CD4-positive, alpha-beta T cell (primary cell): ENCODE measurements at regions not wholly inside any gene's neighbourhood (a gene's known extent, or its start where the extent isn't known, plus 50 kb on each side); places are given as distances from the start of the nearest gene placed in this dataset.

Source experiments
- ATAC-seq: fragments of 200-7000 bp; cut with Tn5 transposase; one replicate; pipeline ENCODE4 v1.10.0; 2022; ENCODE audit warnings: mild to moderate bottlenecking; ENCODE audit not compliant: poor library complexity
- CTCF ChIA-PET: fragments of 350-600 bp; sonication (Branson Sonifier 250); formaldehyde crosslinking; loops from one replicate; lab custom pipeline; 2021; ENCODE audit warnings: antibody characterized with exemption, inconsistent platforms; lab: Charles Lee
- POLR2A ChIA-PET: fragments of 350-600 bp; sonication (Branson Sonifier 250); formaldehyde crosslinking; loops from one replicate; lab custom pipeline; 2021; ENCODE audit warnings: antibody characterized with exemption, inconsistent platforms; lab: Charles Lee
- DNase-seq, 14 experiments: peaks; one replicate each; pipeline ENCODE4 v3.0.0-alpha.2; 2013 to 2020; ENCODE audit warnings: mixed read lengths in 2 of 14
- H3K27ac ChIP-seq, 2 donors: one replicate each; pipeline versions ENCODE4 v1.5.1 to v1.7.0; 2013; ENCODE audit warnings: low read length in 2 of 2, low read depth in 1 of 2, mild to moderate bottlenecking in 1 of 2
- H3K27me3 ChIP-seq, 2 experiments: 1 replicate in 1 of 2; 2 replicates in 1 of 2; pipeline versions ENCODE4 v1.6.1 to v1.7.0; 2013; ENCODE audit warnings: low read length in 2 of 2, control low read depth in 1 of 2, mild to moderate bottlenecking in 1 of 2, moderate library complexity in 1 of 2; ENCODE audit not compliant: insufficient read depth in 2 of 2, control insufficient read depth in 1 of 2
- H3K36me3 ChIP-seq: one replicate; pipeline ENCODE4 v1.6.1; 2013; ENCODE audit warnings: low read length, control low read depth; ENCODE audit not compliant: insufficient read depth
- H3K4me1 ChIP-seq: one replicate; pipeline ENCODE4 v1.6.1; 2013; ENCODE audit warnings: low read length, control low read depth; ENCODE audit not compliant: insufficient read depth
- H3K4me3 ChIP-seq: one replicate; pipeline ENCODE4 v1.5.1; 2013; ENCODE audit warnings: mild to moderate bottlenecking, low read length, moderate library complexity
- H3K9me3 ChIP-seq, 2 experiments: 1 replicate in 1 of 2; 2 replicates in 1 of 2; pipeline versions ENCODE4 v1.6.1 to v1.7.0; 2013; ENCODE audit warnings: low read length in 2 of 2, mild to moderate bottlenecking in 2 of 2, control low read depth in 1 of 2, moderate library complexity in 1 of 2; ENCODE audit not compliant: control insufficient read depth in 1 of 2, insufficient read depth in 1 of 2
- H3K27ac Mint-ChIP-seq: one replicate; pipeline ENCODE4 v1.8.0; 2020; ENCODE audit warnings: mixed read lengths
- H3K27me3 Mint-ChIP-seq: one replicate; pipeline ENCODE4 v1.8.0; 2021; ENCODE audit warnings: mixed read lengths
- H3K36me3 Mint-ChIP-seq: one replicate; pipeline ENCODE4 v1.8.0; 2021; ENCODE audit warnings: low read depth, mixed read lengths
- H3K4me1 Mint-ChIP-seq: one replicate; pipeline ENCODE4 v1.8.0; 2021; ENCODE audit warnings: low read depth, mixed read lengths
- H3K4me3 Mint-ChIP-seq: one replicate; pipeline ENCODE4 v1.8.0; 2020; ENCODE audit warnings: mild to moderate bottlenecking, mixed read lengths
- H3K9me3 Mint-ChIP-seq: one replicate; pipeline ENCODE4 v1.8.0; 2020; ENCODE audit warnings: mixed read lengths
- intact Hi-C, 2 experiments: fragments of 100-400 bp; cut with DNase I in 1 of 2; cut with micrococcal nuclease in 1 of 2; formaldehyde crosslinking; loops; one replicate each; pipeline versions ENCODE4 v1.15.1 to v1.9.0; 2023 to 2025; cut with DNase I, micrococcal nuclease
- TF ChIP-seq, protein P1 (sequence below): fragments of 200-600 bp; IDR thresholded peaks from one replicate; pipeline ENCODE4 v1.8.0; 2022; ENCODE audit warnings: antibody characterized with exemption, mild to moderate bottlenecking

DNA sequence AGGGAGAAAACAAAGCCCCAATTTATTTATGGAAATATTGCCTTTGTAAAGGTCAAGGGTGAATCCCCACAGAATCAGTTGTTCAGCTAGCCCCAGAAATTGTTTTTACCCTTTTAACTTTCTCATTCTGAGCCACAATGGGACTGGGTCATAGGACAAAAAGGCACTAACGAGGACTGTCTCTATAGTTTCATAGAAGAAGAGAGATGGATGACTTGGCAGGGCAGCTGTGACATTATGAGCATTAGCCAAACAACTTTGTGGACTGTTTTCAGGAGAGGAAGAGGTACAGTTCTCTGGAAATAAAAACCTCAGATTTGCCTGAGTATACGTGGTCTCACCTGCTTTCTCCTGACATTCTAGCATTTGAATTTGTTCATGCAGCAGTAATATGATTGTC, 1155.8 kb upstream of the CHAC2 start:
- peaks cover 5% of the 10 kb centered on the region for H3K9me3 Mint-ChIP-seq
- no peak overlapping the region for H3K27ac Mint-ChIP-seq
- TF ChIP-seq, protein P1, sequence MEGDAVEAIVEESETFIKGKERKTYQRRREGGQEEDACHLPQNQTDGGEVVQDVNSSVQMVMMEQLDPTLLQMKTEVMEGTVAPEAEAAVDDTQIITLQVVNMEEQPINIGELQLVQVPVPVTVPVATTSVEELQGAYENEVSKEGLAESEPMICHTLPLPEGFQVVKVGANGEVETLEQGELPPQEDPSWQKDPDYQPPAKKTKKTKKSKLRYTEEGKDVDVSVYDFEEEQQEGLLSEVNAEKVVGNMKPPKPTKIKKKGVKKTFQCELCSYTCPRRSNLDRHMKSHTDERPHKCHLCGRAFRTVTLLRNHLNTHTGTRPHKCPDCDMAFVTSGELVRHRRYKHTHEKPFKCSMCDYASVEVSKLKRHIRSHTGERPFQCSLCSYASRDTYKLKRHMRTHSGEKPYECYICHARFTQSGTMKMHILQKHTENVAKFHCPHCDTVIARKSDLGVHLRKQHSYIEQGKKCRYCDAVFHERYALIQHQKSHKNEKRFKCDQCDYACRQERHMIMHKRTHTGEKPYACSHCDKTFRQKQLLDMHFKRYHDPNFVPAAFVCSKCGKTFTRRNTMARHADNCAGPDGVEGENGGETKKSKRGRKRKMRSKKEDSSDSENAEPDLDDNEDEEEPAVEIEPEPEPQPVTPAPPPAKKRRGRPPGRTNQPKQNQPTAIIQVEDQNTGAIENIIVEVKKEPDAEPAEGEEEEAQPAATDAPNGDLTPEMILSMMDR, result no peak
- no peaks in the 10 kb centered on the region for H3K27me3 Mint-ChIP-seq
- no peaks in the 10 kb centered on the region for H3K4me1 Mint-ChIP-seq
- no peaks in the 10 kb centered on the region for H3K4me1 ChIP-seq
- H3K27me3 ChIP-seq, result no peaks in the 10 kb centered on the region
- no peak overlapping the region for H3K4me3 Mint-ChIP-seq
- H3K36me3 Mint-ChIP-seq, result no peaks in the 10 kb centered on the region
- CTCF ChIA-PET, result no interaction called here
- H3K27ac ChIP-seq, result no peak overlapping the region
- no peak for DNase-seq
- H3K4me3 ChIP-seq, result no peak overlapping the region
- POLR2A ChIA-PET, result no interaction called here
- ATAC-seq, result no peak
- H3K36me3 ChIP-seq, result no peaks in the 10 kb centered on the region
- H3K9me3 ChIP-seq, result peaks cover 0 to 16% of the 10 kb centered on the region in 2 experiments
- intact Hi-C loops, result no loop called here

DNA sequence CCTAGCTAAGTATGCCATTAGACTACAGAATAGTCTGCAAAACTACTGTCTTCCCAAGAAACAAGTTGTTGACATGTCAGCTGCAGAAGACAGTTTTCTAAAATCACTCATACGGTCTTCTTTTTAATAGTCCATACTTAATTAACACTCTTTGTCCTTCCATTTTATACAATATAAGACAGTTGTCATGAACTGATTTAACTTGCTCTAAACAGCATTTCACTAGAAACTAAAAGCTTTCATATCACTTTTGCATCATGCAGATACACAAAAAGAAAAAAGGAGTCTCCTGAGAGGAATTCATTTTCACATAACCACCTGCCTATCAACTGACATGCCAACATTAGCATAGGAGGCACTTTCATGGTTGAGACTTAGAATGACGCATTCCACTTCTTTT, 1159.6 kb upstream of the CHAC2 start:
- CTCF ChIA-PET, result no interaction called here

DNA sequence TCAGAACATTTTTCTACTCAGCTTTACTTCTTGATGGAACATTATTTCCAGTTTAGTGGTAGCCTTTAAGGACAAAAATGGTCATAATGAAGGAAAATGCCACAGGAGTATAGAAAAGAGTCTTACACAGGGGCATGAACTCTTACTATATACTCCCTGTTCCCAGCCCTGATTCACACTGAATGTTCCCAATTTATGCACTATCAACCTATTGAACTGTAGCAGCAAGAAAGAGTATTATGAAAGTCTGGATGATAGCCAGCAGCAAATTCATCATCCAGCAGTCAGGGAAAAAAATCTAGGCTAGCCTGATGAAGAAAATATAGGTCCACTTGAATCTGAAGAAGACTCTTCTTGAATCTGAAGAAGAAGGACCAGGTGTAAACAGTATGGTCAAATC, 1170.3 kb upstream of the CHAC2 start:
- H3K4me3 ChIP-seq, result no peak overlapping the region
- H3K9me3 Mint-ChIP-seq, result peaks cover 3% of the 10 kb centered on the region
- no peaks in the 10 kb centered on the region for H3K36me3 ChIP-seq
- TF ChIP-seq, protein P1, result no peak
- no peak overlapping the region for H3K27ac ChIP-seq
- H3K4me3 Mint-ChIP-seq, result no peak overlapping the region
- H3K9me3 ChIP-seq, result no peaks in the 10 kb centered on the region
- ChIA-PET CTCF (no interaction called here), POLR2A (no interaction called here)
- DNase-seq, result no peak
- no peaks in the 10 kb centered on the region for H3K27me3 ChIP-seq
- no peaks in the 10 kb centered on the region for H3K4me1 ChIP-seq
- H3K27me3 Mint-ChIP-seq, result no peaks in the 10 kb centered on the region
- H3K27ac Mint-ChIP-seq, result no peak overlapping the region
- intact Hi-C loops, result no loop called here
- no peaks in the 10 kb centered on the region for H3K36me3 Mint-ChIP-seq
- ATAC-seq, result no peak
- no peaks in the 10 kb centered on the region for H3K4me1 Mint-ChIP-seq

More for the DNA sequence above, 1159.6 kb upstream of the CHAC2 start:
- H3K27me3 ChIP-seq, result no peaks in the 10 kb centered on the region
- H3K27ac ChIP-seq, result no peak overlapping the region
- H3K27ac Mint-ChIP-seq, result no peak overlapping the region
- peaks cover 10% of the 10 kb centered on the region for H3K9me3 Mint-ChIP-seq
- DNase-seq (no peak), ATAC-seq (no peak)
- no peaks in the 10 kb centered on the region for H3K4me1 Mint-ChIP-seq
- H3K36me3 ChIP-seq, result no peaks in the 10 kb centered on the region
- H3K36me3 Mint-ChIP-seq, result no peaks in the 10 kb centered on the region
- POLR2A ChIA-PET, result no interaction called here
- no peaks in the 10 kb centered on the region for H3K4me1 ChIP-seq
- H3K4me3 Mint-ChIP-seq, result no peak overlapping the region
- H3K4me3 ChIP-seq, result no peak overlapping the region
- H3K27me3 Mint-ChIP-seq, result no peaks in the 10 kb centered on the region
- intact Hi-C loops, result no loop called here
- TF ChIP-seq, protein P1, result no peak
- peaks cover 0 to 5% of the 10 kb centered on the region in 2 experiments for H3K9me3 ChIP-seq
